ENCODE measurements at regions not wholly inside any gene's neighbourhood (a gene's known extent, or its start where the extent isn't known, plus 50 kb on each side); places are given as distances from the start of the nearest gene placed in this dataset.
"Not testable (repeated sequence)": the region's sequence is repeated elsewhere in the genome, so short reads cannot be mapped to it uniquely, and the experiment has no call there.

- not testable (repeated sequence) for H3K4me3 ChIP-seq (ENCODE audit: low read depth in 1 of 3, low read length in 3 of 3); H3K36me3 ChIP-seq (ENCODE audit: control insufficient read depth in 3 of 3, insufficient read depth in 2 of 3, low read depth in 1 of 3, low read length in 3 of 3); DNase-seq; FAIRE-seq; H3K9me3 ChIP-seq (ENCODE audit: control insufficient read depth in 2 of 2, insufficient read depth in 1 of 2, low read depth in 1 of 2, low read length in 1 of 2); H3K27me3 ChIP-seq (ENCODE audit: control insufficient read depth in 3 of 3, insufficient read depth in 3 of 3, low read length in 3 of 3); H3K27ac ChIP-seq (ENCODE audit: low read depth in 1 of 3, low read length in 2 of 3); H3K4me1 ChIP-seq (ENCODE audit: control insufficient read depth in 3 of 3, insufficient read depth in 2 of 3, low read depth in 1 of 3, low read length in 2 of 3)
- WGBS, 3 donors = 67 to 80% (median 77%) methylated on average over 4 of the region's 4 CpGs
Measured at GRCh38 chr6:86701228-86701627, 236.1 kb upstream of the HTR1E start.

GRCh38 chr6:86686496-86686895 is 250.8 kb upstream of the HTR1E start:
- DNase-seq = no peak
- no peak overlapping the region for H3K27ac ChIP-seq (ENCODE audit: low read depth in 1 of 3, low read length in 2 of 3)
- no peak for FAIRE-seq
- H3K27me3 ChIP-seq (ENCODE audit: control insufficient read depth in 3 of 3, insufficient read depth in 3 of 3, low read length in 3 of 3) = no peaks in the 10 kb centered on the region
- H3K4me3 ChIP-seq (ENCODE audit: low read depth in 1 of 3, low read length in 3 of 3) = no peak overlapping the region
- H3K36me3 ChIP-seq (ENCODE audit: control insufficient read depth in 3 of 3, insufficient read depth in 2 of 3, low read depth in 1 of 3, low read length in 3 of 3) = no peaks in the 10 kb centered on the region
- no peaks in the 10 kb centered on the region for H3K4me1 ChIP-seq (ENCODE audit: control insufficient read depth in 3 of 3, insufficient read depth in 2 of 3, low read depth in 1 of 3, low read length in 2 of 3)
- 88 to 91% (median 91%) methylated on average over 1 of the region's 1 CpG for WGBS, 3 donors
- peaks cover 0 to 1% of the 10 kb centered on the region in 2 donors for H3K9me3 ChIP-seq (ENCODE audit: control insufficient read depth in 2 of 2, insufficient read depth in 1 of 2, low read depth in 1 of 2, low read length in 1 of 2)

- Histone ChIP-seq H3K9me3 (ENCODE audit: control insufficient read depth in 2 of 2, insufficient read depth in 1 of 2, low read depth in 1 of 2, low read length in 1 of 2) (peaks cover 0 to 1% of the 10 kb centered on the region in 2 donors), H3K4me1 (ENCODE audit: control insufficient read depth in 3 of 3, insufficient read depth in 2 of 3, low read depth in 1 of 3, low read length in 2 of 3) (no peaks in the 10 kb centered on the region), H3K36me3 (ENCODE audit: control insufficient read depth in 3 of 3, insufficient read depth in 2 of 3, low read depth in 1 of 3, low read length in 3 of 3) (no peaks in the 10 kb centered on the region), H3K4me3 (ENCODE audit: low read depth in 1 of 3, low read length in 3 of 3) (no peak overlapping the region), H3K27me3 (ENCODE audit: control insufficient read depth in 3 of 3, insufficient read depth in 3 of 3, low read length in 3 of 3) (no peaks in the 10 kb centered on the region), H3K27ac (ENCODE audit: low read depth in 1 of 3, low read length in 2 of 3) (no peak overlapping the region)
- WGBS, 3 donors = 76 to 86% (median 82%) methylated on average over 3 of the region's 3 CpGs
- FAIRE-seq (no peak), DNase-seq (no peak)
Measured at GRCh38 chr6:86685230-86685797, 252.0 kb upstream of the HTR1E start.

- Histone ChIP-seq H3K9me3 (ENCODE audit: control insufficient read depth in 2 of 2, insufficient read depth in 1 of 2, low read depth in 1 of 2, low read length in 1 of 2) (no peaks in the 10 kb centered on the region), H3K27ac (ENCODE audit: low read depth in 1 of 3, low read length in 2 of 3) (no peak overlapping the region), H3K4me3 (ENCODE audit: low read depth in 1 of 3, low read length in 3 of 3) (no peak overlapping the region), H3K36me3 (ENCODE audit: control insufficient read depth in 3 of 3, insufficient read depth in 2 of 3, low read depth in 1 of 3, low read length in 3 of 3) (no peaks in the 10 kb centered on the region), H3K27me3 (ENCODE audit: control insufficient read depth in 3 of 3, insufficient read depth in 3 of 3, low read length in 3 of 3) (no peaks in the 10 kb centered on the region), H3K4me1 (ENCODE audit: control insufficient read depth in 3 of 3, insufficient read depth in 2 of 3, low read depth in 1 of 3, low read length in 2 of 3) (no peaks in the 10 kb centered on the region)
- no peak for DNase-seq
- WGBS, 3 donors = 48 to 87% (median 72%) methylated on average over 1 of the region's 1 CpG
- no peak for FAIRE-seq
Measured at GRCh38 chr6:86683132-86683908, 254.0 kb upstream of the HTR1E start.

GRCh38 chr6:86682297-86682696 is 255.0 kb upstream of the HTR1E start:
- DNase-seq = no peak
- Histone ChIP-seq H3K4me1 (ENCODE audit: control insufficient read depth in 3 of 3, insufficient read depth in 2 of 3, low read depth in 1 of 3, low read length in 2 of 3) (no peaks in the 10 kb centered on the region), H3K27ac (ENCODE audit: low read depth in 1 of 3, low read length in 2 of 3) (no peak overlapping the region), H3K36me3 (ENCODE audit: control insufficient read depth in 3 of 3, insufficient read depth in 2 of 3, low read depth in 1 of 3, low read length in 3 of 3) (no peaks in the 10 kb centered on the region), H3K9me3 (ENCODE audit: control insufficient read depth in 2 of 2, insufficient read depth in 1 of 2, low read depth in 1 of 2, low read length in 1 of 2) (no peaks in the 10 kb centered on the region), H3K27me3 (ENCODE audit: control insufficient read depth in 3 of 3, insufficient read depth in 3 of 3, low read length in 3 of 3) (no peaks in the 10 kb centered on the region), H3K4me3 (ENCODE audit: low read depth in 1 of 3, low read length in 3 of 3) (no peak overlapping the region)
- WGBS, 3 donors = 95 to 100% (median 97%) methylated on average over 1 of the region's 1 CpG
- FAIRE-seq = no peak

- not testable (repeated sequence) for H3K9me3 ChIP-seq (ENCODE audit: control insufficient read depth in 2 of 2, insufficient read depth in 1 of 2, low read depth in 1 of 2, low read length in 1 of 2); FAIRE-seq
- 71 to 89% (median 85%) methylated on average over 1 of the region's 1 CpG for whole genome bisulfite sequencing, 3 donors
Measured at GRCh38 chr6:86681140-86681539, 256.2 kb upstream of the HTR1E start.

GRCh38 chr6:86672125-86672524 is 265.2 kb upstream of the HTR1E start:
- DNase-seq = not testable (repeated sequence)

More at GRCh38 chr6:86681140-86681539, 256.2 kb upstream of the HTR1E start:
- not testable (repeated sequence) for DNase-seq; H3K4me3 ChIP-seq (ENCODE audit: low read depth in 1 of 3, low read length in 3 of 3); H3K27ac ChIP-seq (ENCODE audit: low read depth in 1 of 3, low read length in 2 of 3); H3K4me1 ChIP-seq (ENCODE audit: control insufficient read depth in 3 of 3, insufficient read depth in 2 of 3, low read depth in 1 of 3, low read length in 2 of 3); H3K36me3 ChIP-seq (ENCODE audit: control insufficient read depth in 3 of 3, insufficient read depth in 2 of 3, low read depth in 1 of 3, low read length in 3 of 3); H3K27me3 ChIP-seq (ENCODE audit: control insufficient read depth in 3 of 3, insufficient read depth in 3 of 3, low read length in 3 of 3)

GRCh38 chr6:86657192-86657591 is 280.1 kb upstream of the HTR1E start:
- Histone ChIP-seq H3K9me3 (ENCODE audit: control insufficient read depth in 2 of 2, insufficient read depth in 1 of 2, low read depth in 1 of 2, low read length in 1 of 2) (no peaks in the 10 kb centered on the region), H3K27me3 (ENCODE audit: control insufficient read depth in 3 of 3, insufficient read depth in 3 of 3, low read length in 3 of 3) (no peaks in the 10 kb centered on the region), H3K27ac (ENCODE audit: low read depth in 1 of 3, low read length in 2 of 3) (no peak overlapping the region), H3K4me3 (ENCODE audit: low read depth in 1 of 3, low read length in 3 of 3) (no peak overlapping the region), H3K36me3 (ENCODE audit: control insufficient read depth in 3 of 3, insufficient read depth in 2 of 3, low read depth in 1 of 3, low read length in 3 of 3) (no peaks in the 10 kb centered on the region), H3K4me1 (ENCODE audit: control insufficient read depth in 3 of 3, insufficient read depth in 2 of 3, low read depth in 1 of 3, low read length in 2 of 3) (no peaks in the 10 kb centered on the region)
- 66 to 75% (median 71%) methylated on average over 2 of the region's 2 CpGs for WGBS, 3 donors
- no peak for DNase-seq
- FAIRE-seq = no peak

More at GRCh38 chr6:86672125-86672524, 265.2 kb upstream of the HTR1E start:
- not testable (repeated sequence) for H3K4me1 ChIP-seq (ENCODE audit: control insufficient read depth in 3 of 3, insufficient read depth in 2 of 3, low read depth in 1 of 3, low read length in 2 of 3); H3K36me3 ChIP-seq (ENCODE audit: control insufficient read depth in 3 of 3, insufficient read depth in 2 of 3, low read depth in 1 of 3, low read length in 3 of 3); FAIRE-seq; H3K27ac ChIP-seq (ENCODE audit: low read depth in 1 of 3, low read length in 2 of 3); H3K27me3 ChIP-seq (ENCODE audit: control insufficient read depth in 3 of 3, insufficient read depth in 3 of 3, low read length in 3 of 3); H3K4me3 ChIP-seq (ENCODE audit: low read depth in 1 of 3, low read length in 3 of 3)
- WGBS, 3 donors = 61 to 70% (median 64%) methylated on average over 8 of the region's 8 CpGs
- H3K9me3 ChIP-seq (ENCODE audit: control insufficient read depth in 2 of 2, insufficient read depth in 1 of 2, low read depth in 1 of 2, low read length in 1 of 2) = peaks cover 0 to 24% of the 10 kb centered on the region in 2 donors

Measured in small intestine (tissue), 7 donors.